ENCODE measurements at regions not wholly inside any gene's neighbourhood (a gene's known extent, or its start where the extent isn't known, plus 50 kb on each side); places are given as distances from the start of the nearest gene placed in this dataset.

DNA sequence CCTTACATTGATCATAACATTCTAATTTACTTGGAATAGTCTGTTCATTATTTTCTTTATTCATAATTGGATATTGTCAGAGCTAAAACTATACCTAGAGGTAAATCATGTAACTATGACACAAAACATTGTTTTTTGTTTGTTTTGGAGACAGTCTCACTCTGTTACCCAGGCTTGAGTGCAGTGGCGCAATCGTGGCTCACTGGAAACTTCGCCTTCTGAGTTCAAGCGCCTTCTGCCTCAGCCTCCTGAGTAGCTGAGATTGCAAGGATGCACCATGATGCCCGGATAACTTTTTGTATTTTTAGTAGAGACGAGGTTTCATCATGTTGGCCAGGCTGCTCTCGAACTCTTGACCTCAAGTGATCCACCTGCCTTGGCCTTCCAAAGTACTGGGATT is 265.2 kb downstream of the FBXO8 start:
- no peak overlapping the region for H3K4me3 Mint-ChIP-seq
- Histone ChIP-seq H3K23me2 (ENCODE audit: insufficient read length, low read depth, low read length, poor library complexity, severe bottlenecking) (no peaks in the 10 kb centered on the region), H3K4me1 (ENCODE audit: insufficient read depth, low read length) (no peaks in the 10 kb centered on the region), H3K4ac (ENCODE audit: low read depth, low read length) (no peak overlapping the region), H2BK20ac (ENCODE audit: low read depth, low read length, poor library complexity, severe bottlenecking) (no peak overlapping the region), H4K20me1 (ENCODE audit: control insufficient read depth, insufficient read depth, insufficient read length) (no peaks in the 10 kb centered on the region), H3T11ph (ENCODE audit: low read length) (no peak overlapping the region), H2BK120ac (ENCODE audit: low read depth, low read length, poor library complexity, severe bottlenecking) (no peak overlapping the region), H3K18ac (ENCODE audit: insufficient read length, low read depth, low read length) (no peak overlapping the region), H3K4me2 (ENCODE audit: insufficient read depth, insufficient read length, low read length) (no peak overlapping the region), H3K14ac (ENCODE audit: insufficient read depth, low read length) (no peak overlapping the region), H4K8ac (replicated peaks; ENCODE audit: insufficient read length, low read depth, low read length) (no peak overlapping the region), H3K79me2 (ENCODE audit: insufficient read depth, low read length) (no peaks in the 10 kb centered on the region), H4K5ac (ENCODE audit: insufficient read length, low read depth, low read length) (no peak overlapping the region), H3K27ac (ENCODE audit: insufficient read length, low read depth, low read length) (no peak overlapping the region), H3K23ac (ENCODE audit: insufficient read length, low read depth, low read length) (no peak overlapping the region), H2BK15ac (ENCODE audit: low read depth, low read length) (no peak overlapping the region), H2BK5ac (ENCODE audit: insufficient read length, low read length) (no peak overlapping the region), H3K9me3 (ENCODE audit: control insufficient read depth, low read depth, low read length) (no peaks in the 10 kb centered on the region), H3K27me3 (ENCODE audit: insufficient read depth, low read length) (no peaks in the 10 kb centered on the region), H3K56ac (ENCODE audit: insufficient read length, low read depth, low read length) (no peak overlapping the region), H2BK12ac (ENCODE audit: insufficient read length, low read depth, low read length) (no peak overlapping the region), H2AK5ac (ENCODE audit: insufficient read length, low read length) (no peak overlapping the region), H3K9ac (ENCODE audit: extremely low read depth, insufficient read length, low read length) (no peak overlapping the region), H2AFZ (ENCODE audit: low read length) (no peak overlapping the region), H4K91ac (ENCODE audit: insufficient read length, low read depth, low read length) (no peak overlapping the region), H3K79me1 (ENCODE audit: insufficient read depth, low read depth, low read length, poor library complexity, severe bottlenecking) (no peaks in the 10 kb centered on the region)
- WGBS (ENCODE audit: extremely low coverage, insufficient read length, low lambda C conversion rate) = no CpG with 5 or more reads among the region's 7 CpGs
- no peaks in the 10 kb centered on the region for H3K27me3 Mint-ChIP-seq (ENCODE audit: low read depth)
- H3K4me1 Mint-ChIP-seq = no peaks in the 10 kb centered on the region
- DNase-seq = no peak
- TF ChIP-seq, protein P1, sequence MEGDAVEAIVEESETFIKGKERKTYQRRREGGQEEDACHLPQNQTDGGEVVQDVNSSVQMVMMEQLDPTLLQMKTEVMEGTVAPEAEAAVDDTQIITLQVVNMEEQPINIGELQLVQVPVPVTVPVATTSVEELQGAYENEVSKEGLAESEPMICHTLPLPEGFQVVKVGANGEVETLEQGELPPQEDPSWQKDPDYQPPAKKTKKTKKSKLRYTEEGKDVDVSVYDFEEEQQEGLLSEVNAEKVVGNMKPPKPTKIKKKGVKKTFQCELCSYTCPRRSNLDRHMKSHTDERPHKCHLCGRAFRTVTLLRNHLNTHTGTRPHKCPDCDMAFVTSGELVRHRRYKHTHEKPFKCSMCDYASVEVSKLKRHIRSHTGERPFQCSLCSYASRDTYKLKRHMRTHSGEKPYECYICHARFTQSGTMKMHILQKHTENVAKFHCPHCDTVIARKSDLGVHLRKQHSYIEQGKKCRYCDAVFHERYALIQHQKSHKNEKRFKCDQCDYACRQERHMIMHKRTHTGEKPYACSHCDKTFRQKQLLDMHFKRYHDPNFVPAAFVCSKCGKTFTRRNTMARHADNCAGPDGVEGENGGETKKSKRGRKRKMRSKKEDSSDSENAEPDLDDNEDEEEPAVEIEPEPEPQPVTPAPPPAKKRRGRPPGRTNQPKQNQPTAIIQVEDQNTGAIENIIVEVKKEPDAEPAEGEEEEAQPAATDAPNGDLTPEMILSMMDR (conservative IDR thresholded peaks at IDR 0.05) = no peak
- H3K36me3 Mint-ChIP-seq (ENCODE audit: insufficient read depth in 1 of 3, low read depth in 3 of 3) = no peaks in the 10 kb centered on the region
- H3K9me3 Mint-ChIP-seq = no peaks in the 10 kb centered on the region
- H3K27ac Mint-ChIP-seq = no peak overlapping the region
